ENCODE measurements at regions not wholly inside any gene's neighbourhood (a gene's known extent, or its start where the extent isn't known, plus 50 kb on each side); places are given as distances from the start of the nearest gene placed in this dataset.

GRCh38 chr1:90561911-90562310, 155.2 kb downstream of the BARHL2 start:
- no peak overlapping the region for H3K4me3 ChIP-seq (ENCODE audit: insufficient read depth, low read depth, low read length)
- Mint-ChIP-seq H3K9me3 (ENCODE audit: unreplicated experiment) (no peaks in the 10 kb centered on the region), H3K4me1 (ENCODE audit: low read depth, unreplicated experiment) (peaks cover 4% of the 10 kb centered on the region), H3K36me3 (ENCODE audit: low read depth, unreplicated experiment) (no peaks in the 10 kb centered on the region), H3K4me3 (ENCODE audit: unreplicated experiment) (no peak overlapping the region), H3K27ac (ENCODE audit: unreplicated experiment) (no peak overlapping the region), H3K27me3 (ENCODE audit: low read depth, unreplicated experiment) (peaks cover 3% of the 10 kb centered on the region)
- no peak overlapping the region for H3K27ac ChIP-seq (ENCODE audit: low read depth, low read length)
- no peaks in the 10 kb centered on the region for H3K4me1 ChIP-seq (ENCODE audit: insufficient read depth, low read length)
- TF ChIP-seq, protein P1, sequence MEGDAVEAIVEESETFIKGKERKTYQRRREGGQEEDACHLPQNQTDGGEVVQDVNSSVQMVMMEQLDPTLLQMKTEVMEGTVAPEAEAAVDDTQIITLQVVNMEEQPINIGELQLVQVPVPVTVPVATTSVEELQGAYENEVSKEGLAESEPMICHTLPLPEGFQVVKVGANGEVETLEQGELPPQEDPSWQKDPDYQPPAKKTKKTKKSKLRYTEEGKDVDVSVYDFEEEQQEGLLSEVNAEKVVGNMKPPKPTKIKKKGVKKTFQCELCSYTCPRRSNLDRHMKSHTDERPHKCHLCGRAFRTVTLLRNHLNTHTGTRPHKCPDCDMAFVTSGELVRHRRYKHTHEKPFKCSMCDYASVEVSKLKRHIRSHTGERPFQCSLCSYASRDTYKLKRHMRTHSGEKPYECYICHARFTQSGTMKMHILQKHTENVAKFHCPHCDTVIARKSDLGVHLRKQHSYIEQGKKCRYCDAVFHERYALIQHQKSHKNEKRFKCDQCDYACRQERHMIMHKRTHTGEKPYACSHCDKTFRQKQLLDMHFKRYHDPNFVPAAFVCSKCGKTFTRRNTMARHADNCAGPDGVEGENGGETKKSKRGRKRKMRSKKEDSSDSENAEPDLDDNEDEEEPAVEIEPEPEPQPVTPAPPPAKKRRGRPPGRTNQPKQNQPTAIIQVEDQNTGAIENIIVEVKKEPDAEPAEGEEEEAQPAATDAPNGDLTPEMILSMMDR (IDR thresholded peaks at IDR 0.05; ENCODE audit: insufficient read depth, low read depth, low read length), result no peak
- no peak for TF ChIP-seq EZH2 (IDR thresholded peaks at IDR 0.05; ENCODE audit: insufficient read depth, low read length)
- DNase-seq (ENCODE audit: low read depth), result no peak
- H3K9me3 ChIP-seq (ENCODE audit: insufficient read depth, low read depth, low read length), result no peaks in the 10 kb centered on the region
- no peaks in the 10 kb centered on the region for H3K27me3 ChIP-seq (ENCODE audit: insufficient read depth, low read length)
- FAIRE-seq, result no peak
- H3K36me3 ChIP-seq (ENCODE audit: insufficient read depth, low read length), result no peaks in the 10 kb centered on the region
- no peak overlapping the region for H2AFZ ChIP-seq (ENCODE audit: low read depth, low read length)
- no peak overlapping the region for H3K9ac ChIP-seq (ENCODE audit: low read length)
- H3K79me2 ChIP-seq (ENCODE audit: insufficient read depth, low read length), result no peaks in the 10 kb centered on the region
- H4K20me1 ChIP-seq (ENCODE audit: insufficient read depth, low read length), result no peaks in the 10 kb centered on the region
- no peak overlapping the region for H3K4me2 ChIP-seq (ENCODE audit: low read length)

DNA sequence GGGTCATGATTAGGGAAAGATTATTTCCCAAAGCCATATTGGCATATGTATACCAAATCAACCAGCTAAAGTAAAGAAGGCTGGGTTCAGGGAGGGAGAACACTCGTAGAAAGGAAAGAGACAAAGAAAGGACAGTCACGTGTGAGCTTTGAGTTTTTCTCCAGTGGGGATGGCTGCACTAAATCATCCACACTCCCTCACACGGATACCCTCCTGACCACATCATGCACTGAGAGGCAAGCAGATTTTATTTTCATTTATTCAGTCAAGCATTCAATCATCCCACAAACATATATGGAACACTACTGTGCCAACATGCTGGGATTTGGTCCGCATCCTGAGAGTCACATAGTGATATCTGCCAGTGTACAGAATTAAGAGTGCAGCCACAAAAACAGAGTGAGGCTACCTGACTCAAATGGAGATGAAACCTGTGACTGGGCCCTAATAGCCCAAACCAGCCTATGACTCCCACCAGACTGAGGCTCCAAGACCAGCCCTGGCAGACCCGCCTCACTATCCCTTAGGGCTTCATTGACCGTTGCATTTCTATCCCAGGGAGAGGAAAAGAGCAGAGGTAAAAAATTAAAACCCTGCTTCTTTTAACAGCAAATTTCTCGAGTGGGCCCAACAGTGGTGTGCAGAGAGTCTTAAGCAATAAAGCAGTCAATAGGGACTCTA, 155.9 kb downstream of the BARHL2 start:
- Histone ChIP-seq H3K4me3 (ENCODE audit: insufficient read depth, low read depth, low read length) (no peak overlapping the region), H3K4me1 (ENCODE audit: insufficient read depth, low read length) (no peaks in the 10 kb centered on the region), H3K79me2 (ENCODE audit: insufficient read depth, low read length) (no peaks in the 10 kb centered on the region), H2AFZ (ENCODE audit: low read depth, low read length) (no peak overlapping the region), H3K36me3 (ENCODE audit: insufficient read depth, low read length) (no peaks in the 10 kb centered on the region), H3K9me3 (ENCODE audit: insufficient read depth, low read depth, low read length) (no peaks in the 10 kb centered on the region), H3K27me3 (ENCODE audit: insufficient read depth, low read length) (no peaks in the 10 kb centered on the region), H4K20me1 (ENCODE audit: insufficient read depth, low read length) (no peaks in the 10 kb centered on the region), H3K9ac (ENCODE audit: low read length) (no peak overlapping the region), H3K4me2 (ENCODE audit: low read length) (no peak overlapping the region), H3K27ac (ENCODE audit: low read depth, low read length) (no peak overlapping the region)
- no peak for TF ChIP-seq EZH2 (IDR thresholded peaks at IDR 0.05; ENCODE audit: insufficient read depth, low read length)
- TF ChIP-seq, protein P1 (IDR thresholded peaks at IDR 0.05; ENCODE audit: insufficient read depth, low read depth, low read length), result no peak
- Mint-ChIP-seq H3K4me1 (ENCODE audit: low read depth, unreplicated experiment) (peaks cover 4% of the 10 kb centered on the region), H3K9me3 (ENCODE audit: unreplicated experiment) (peaks cover 4% of the 10 kb centered on the region), H3K27ac (ENCODE audit: unreplicated experiment) (no peak overlapping the region), H3K36me3 (ENCODE audit: low read depth, unreplicated experiment) (no peaks in the 10 kb centered on the region), H3K27me3 (ENCODE audit: low read depth, unreplicated experiment) (peaks cover 3% of the 10 kb centered on the region), H3K4me3 (ENCODE audit: unreplicated experiment) (no peak overlapping the region)
- no peak for FAIRE-seq
- DNase-seq (ENCODE audit: low read depth), result no peak

GRCh38 chr1:90558754-90559378, 158.2 kb downstream of the BARHL2 start:
- no peak for DNase-seq (ENCODE audit: low read depth)
- Histone ChIP-seq H3K27ac (ENCODE audit: low read depth, low read length) (no peak overlapping the region), H4K20me1 (ENCODE audit: insufficient read depth, low read length) (no peaks in the 10 kb centered on the region), H3K9me3 (ENCODE audit: insufficient read depth, low read depth, low read length) (no peaks in the 10 kb centered on the region), H3K9ac (ENCODE audit: low read length) (no peak overlapping the region), H3K4me2 (ENCODE audit: low read length) (no peak overlapping the region), H3K4me1 (ENCODE audit: insufficient read depth, low read length) (no peaks in the 10 kb centered on the region), H3K4me3 (ENCODE audit: insufficient read depth, low read depth, low read length) (no peak overlapping the region), H3K27me3 (ENCODE audit: insufficient read depth, low read length) (no peaks in the 10 kb centered on the region), H2AFZ (ENCODE audit: low read depth, low read length) (no peak overlapping the region), H3K36me3 (ENCODE audit: insufficient read depth, low read length) (no peaks in the 10 kb centered on the region), H3K79me2 (ENCODE audit: insufficient read depth, low read length) (no peaks in the 10 kb centered on the region)
- Mint-ChIP-seq H3K4me3 (ENCODE audit: unreplicated experiment) (no peak overlapping the region), H3K27ac (ENCODE audit: unreplicated experiment) (no peak overlapping the region), H3K9me3 (ENCODE audit: unreplicated experiment) (peaks cover 4% of the 10 kb centered on the region), H3K4me1 (ENCODE audit: low read depth, unreplicated experiment) (peaks cover 4% of the 10 kb centered on the region), H3K36me3 (ENCODE audit: low read depth, unreplicated experiment) (no peaks in the 10 kb centered on the region), H3K27me3 (ENCODE audit: low read depth, unreplicated experiment) (peaks cover 3% of the 10 kb centered on the region)
- no peak for FAIRE-seq
- TF ChIP-seq, protein P1 (IDR thresholded peaks at IDR 0.05; ENCODE audit: insufficient read depth, low read depth, low read length), result no peak
